Esophagus muscularis mucosa (tissue), 4 donors: ENCODE measurements at regions not wholly inside any gene's neighbourhood (a gene's known extent, or its start where the extent isn't known, plus 50 kb on each side); places are given as distances from the start of the nearest gene placed in this dataset.

ENCODE experiments used
- EP300 ChIP-seq: sonication (generic); formaldehyde crosslinking; IDR thresholded peaks from one replicate; pipeline ENCODE4 v1.6.1; 2017; ENCODE audit warnings: antibody characterized with exemption
- POLR2A ChIP-seq: fragments of 450-650 bp; IDR thresholded peaks from one replicate; pipeline ENCODE4 v1.6.1; 2017; ENCODE audit warnings: antibody characterized with exemption, moderate library complexity, mild to moderate bottlenecking, low read depth
- POLR2AphosphoS5 ChIP-seq, 2 donors: sonication (generic); formaldehyde crosslinking; IDR thresholded peaks; one replicate each; pipeline ENCODE4 v1.6.1; 2017; ENCODE audit warnings: antibody characterized with exemption in 2 of 2
- TF ChIP-seq, protein P1 (sequence below), 3 experiments: fragments of 200-600 bp in 2 of 3; fragments of 450-650 bp in 1 of 3; sonication (generic) in 2 of 3; IDR thresholded peaks; one replicate each; pipeline ENCODE4 v1.5.1; 2017 to 2019; ENCODE audit warnings: antibody characterized with exemption in 3 of 3, mild to moderate bottlenecking in 2 of 3, moderate library complexity in 1 of 3

DNA sequence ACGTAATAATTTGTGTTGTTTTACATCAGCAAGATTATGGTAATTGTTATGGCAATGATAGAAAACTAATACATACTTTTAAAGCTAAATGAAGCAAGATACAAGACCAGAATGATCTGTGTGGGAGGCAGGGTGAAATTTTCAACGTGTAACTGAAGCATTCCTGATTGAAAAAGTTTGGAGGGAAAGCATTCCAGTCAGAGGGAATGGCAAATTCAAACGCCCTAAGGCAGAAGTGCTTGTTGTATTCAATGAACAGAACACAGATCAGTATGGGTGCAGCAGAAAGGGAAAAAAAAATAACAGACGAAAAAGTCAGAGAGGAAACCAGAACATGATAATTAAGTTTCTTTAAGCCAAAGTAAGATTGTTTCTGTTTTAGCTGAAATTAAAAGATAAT, 928.5 kb upstream of the SLITRK1 start:
- TF ChIP-seq, protein P1, sequence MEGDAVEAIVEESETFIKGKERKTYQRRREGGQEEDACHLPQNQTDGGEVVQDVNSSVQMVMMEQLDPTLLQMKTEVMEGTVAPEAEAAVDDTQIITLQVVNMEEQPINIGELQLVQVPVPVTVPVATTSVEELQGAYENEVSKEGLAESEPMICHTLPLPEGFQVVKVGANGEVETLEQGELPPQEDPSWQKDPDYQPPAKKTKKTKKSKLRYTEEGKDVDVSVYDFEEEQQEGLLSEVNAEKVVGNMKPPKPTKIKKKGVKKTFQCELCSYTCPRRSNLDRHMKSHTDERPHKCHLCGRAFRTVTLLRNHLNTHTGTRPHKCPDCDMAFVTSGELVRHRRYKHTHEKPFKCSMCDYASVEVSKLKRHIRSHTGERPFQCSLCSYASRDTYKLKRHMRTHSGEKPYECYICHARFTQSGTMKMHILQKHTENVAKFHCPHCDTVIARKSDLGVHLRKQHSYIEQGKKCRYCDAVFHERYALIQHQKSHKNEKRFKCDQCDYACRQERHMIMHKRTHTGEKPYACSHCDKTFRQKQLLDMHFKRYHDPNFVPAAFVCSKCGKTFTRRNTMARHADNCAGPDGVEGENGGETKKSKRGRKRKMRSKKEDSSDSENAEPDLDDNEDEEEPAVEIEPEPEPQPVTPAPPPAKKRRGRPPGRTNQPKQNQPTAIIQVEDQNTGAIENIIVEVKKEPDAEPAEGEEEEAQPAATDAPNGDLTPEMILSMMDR (IDR thresholded peaks at IDR 0.05): no peak
- TF ChIP-seq POLR2A (no peak), EP300 (no peak), POLR2AphosphoS5 (IDR thresholded peaks at IDR 0.05) (no peak)
